ENCODE measurements at regions not wholly inside any gene's neighbourhood (a gene's known extent, or its start where the extent isn't known, plus 50 kb on each side); places are given as distances from the start of the nearest gene placed in this dataset.

GRCh38 chr12:5206401-5207175 lies 162.9 kb downstream of the KCNA5 start:
- Histone ChIP-seq H3K79me2 (ENCODE audit: low read depth) (no peaks in the 10 kb centered on the region), H3K9me3 (ENCODE audit: low read depth) (no peaks in the 10 kb centered on the region), H3K27ac (no peak overlapping the region), H3K4me3 (no peak overlapping the region), H3K27me3 (no peaks in the 10 kb centered on the region), H3K4me2 (no peak overlapping the region), H2AFZ (replicated peaks) (no peak overlapping the region), H3K36me3 (no peaks in the 10 kb centered on the region), H4K20me1 (ENCODE audit: low read depth) (no peaks in the 10 kb centered on the region), H3K4me1 (peaks cover 42% of the 10 kb centered on the region), H3K9ac (no peak overlapping the region), H3F3A (ENCODE audit: low read depth) (peaks cover 24% of the 10 kb centered on the region)
- Mint-ChIP-seq H3K27ac (no peak overlapping the region), H3K4me1 (peaks cover 39% of the 10 kb centered on the region), H3K4me3 (no peak overlapping the region), H3K27me3 (ENCODE audit: insufficient read depth, low read depth) (peaks cover 7% of the 10 kb centered on the region), H3K9me3 (peaks cover 5% of the 10 kb centered on the region), H3K36me3 (peaks cover 5% of the 10 kb centered on the region)
- DNase-seq (ENCODE audit: low spot score) = no peak
- no peak for TF ChIP-seq EZH2 (IDR thresholded peaks at IDR 0.05)

- peaks cover 13% of the 10 kb centered on the region for H3K4me1 ChIP-seq
- DNase-seq (ENCODE audit: low spot score) = no peak
- peaks cover 3% of the 10 kb centered on the region for H3F3A ChIP-seq (ENCODE audit: low read depth)
- Mint-ChIP-seq H3K27me3 (ENCODE audit: insufficient read depth, low read depth) (peaks cover 4% of the 10 kb centered on the region), H3K36me3 (peaks cover 3% of the 10 kb centered on the region), H3K4me3 (no peak overlapping the region), H3K27ac (no peak overlapping the region), H3K4me1 (peaks cover 12% of the 10 kb centered on the region), H3K9me3 (peaks cover 8% of the 10 kb centered on the region)
- H4K20me1 ChIP-seq (ENCODE audit: low read depth) = no peaks in the 10 kb centered on the region
- peaks cover 17% of the 10 kb centered on the region for H3K27me3 ChIP-seq
- H3K9me3 ChIP-seq (ENCODE audit: low read depth) = no peaks in the 10 kb centered on the region
- no peak overlapping the region for H3K4me2 ChIP-seq
- TF ChIP-seq EZH2phosphoT487 (IDR thresholded peaks at IDR 0.05) (no peak), EZH2 (IDR thresholded peaks at IDR 0.05) (no peak)
- TF ChIP-seq, protein P1, sequence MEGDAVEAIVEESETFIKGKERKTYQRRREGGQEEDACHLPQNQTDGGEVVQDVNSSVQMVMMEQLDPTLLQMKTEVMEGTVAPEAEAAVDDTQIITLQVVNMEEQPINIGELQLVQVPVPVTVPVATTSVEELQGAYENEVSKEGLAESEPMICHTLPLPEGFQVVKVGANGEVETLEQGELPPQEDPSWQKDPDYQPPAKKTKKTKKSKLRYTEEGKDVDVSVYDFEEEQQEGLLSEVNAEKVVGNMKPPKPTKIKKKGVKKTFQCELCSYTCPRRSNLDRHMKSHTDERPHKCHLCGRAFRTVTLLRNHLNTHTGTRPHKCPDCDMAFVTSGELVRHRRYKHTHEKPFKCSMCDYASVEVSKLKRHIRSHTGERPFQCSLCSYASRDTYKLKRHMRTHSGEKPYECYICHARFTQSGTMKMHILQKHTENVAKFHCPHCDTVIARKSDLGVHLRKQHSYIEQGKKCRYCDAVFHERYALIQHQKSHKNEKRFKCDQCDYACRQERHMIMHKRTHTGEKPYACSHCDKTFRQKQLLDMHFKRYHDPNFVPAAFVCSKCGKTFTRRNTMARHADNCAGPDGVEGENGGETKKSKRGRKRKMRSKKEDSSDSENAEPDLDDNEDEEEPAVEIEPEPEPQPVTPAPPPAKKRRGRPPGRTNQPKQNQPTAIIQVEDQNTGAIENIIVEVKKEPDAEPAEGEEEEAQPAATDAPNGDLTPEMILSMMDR (IDR thresholded peaks at IDR 0.05) = no peak
- no peak overlapping the region for H2AFZ ChIP-seq (replicated peaks)
- no peaks in the 10 kb centered on the region for H3K79me2 ChIP-seq (ENCODE audit: low read depth)
- H3K36me3 ChIP-seq = no peaks in the 10 kb centered on the region
- no peak overlapping the region for H3K4me3 ChIP-seq
- H3K27ac ChIP-seq = no peak overlapping the region
- H3K9ac ChIP-seq = no peak overlapping the region
Measured at GRCh38 chr12:5210179-5210922, 166.7 kb downstream of the KCNA5 start.

GRCh38 chr12:5210923-5211290 lies 167.2 kb downstream of the KCNA5 start:
- no peaks in the 10 kb centered on the region for H3K9me3 ChIP-seq (ENCODE audit: low read depth)
- TF ChIP-seq EZH2phosphoT487 (IDR thresholded peaks at IDR 0.05) (no peak), EZH2 (IDR thresholded peaks at IDR 0.05) (no peak)
- TF ChIP-seq, protein P1 (IDR thresholded peaks at IDR 0.05) = no peak
- no peaks in the 10 kb centered on the region for H4K20me1 ChIP-seq (ENCODE audit: low read depth)
- DNase-seq (ENCODE audit: low spot score) = no peak
- H3K36me3 ChIP-seq = no peaks in the 10 kb centered on the region
- H3K4me2 ChIP-seq = no peak overlapping the region
- no peak overlapping the region for H3K27ac ChIP-seq
- Mint-ChIP-seq H3K27me3 (ENCODE audit: insufficient read depth, low read depth) (peaks cover 4% of the 10 kb centered on the region), H3K4me3 (no peak overlapping the region), H3K36me3 (no peaks in the 10 kb centered on the region), H3K4me1 (peaks cover 10% of the 10 kb centered on the region), H3K27ac (no peak overlapping the region), H3K9me3 (peaks cover 5% of the 10 kb centered on the region)
- H3K27me3 ChIP-seq = peaks cover 20% of the 10 kb centered on the region
- H3K4me3 ChIP-seq = no peak overlapping the region
- no peaks in the 10 kb centered on the region for H3K79me2 ChIP-seq (ENCODE audit: low read depth)
- no peak overlapping the region for H3K9ac ChIP-seq
- H2AFZ ChIP-seq (replicated peaks) = no peak overlapping the region
- no peaks in the 10 kb centered on the region for H3F3A ChIP-seq (ENCODE audit: low read depth)
- H3K4me1 ChIP-seq = peaks cover 9% of the 10 kb centered on the region

- Histone ChIP-seq H3K36me3 (no peaks in the 10 kb centered on the region), H3K27me3 (peaks cover 42% of the 10 kb centered on the region), H3K9me3 (ENCODE audit: low read depth) (no peaks in the 10 kb centered on the region), H4K20me1 (ENCODE audit: low read depth) (no peaks in the 10 kb centered on the region), H3K4me3 (no peak overlapping the region), H3K79me2 (ENCODE audit: low read depth) (no peaks in the 10 kb centered on the region), H2AFZ (replicated peaks) (no peak overlapping the region), H3F3A (ENCODE audit: low read depth) (no peaks in the 10 kb centered on the region), H3K9ac (no peak overlapping the region), H3K4me2 (no peak overlapping the region), H3K27ac (no peak overlapping the region), H3K4me1 (no peaks in the 10 kb centered on the region)
- DNase-seq (ENCODE audit: low spot score) = no peak
- Mint-ChIP-seq H3K27me3 (ENCODE audit: insufficient read depth, low read depth) (peaks cover 10% of the 10 kb centered on the region), H3K36me3 (no peaks in the 10 kb centered on the region), H3K27ac (no peak overlapping the region), H3K4me1 (peaks cover 6% of the 10 kb centered on the region), H3K4me3 (no peak overlapping the region), H3K9me3 (peaks cover 5% of the 10 kb centered on the region)
- TF ChIP-seq, protein P1 (IDR thresholded peaks at IDR 0.05) = no peak
- no peak for TF ChIP-seq EZH2 (IDR thresholded peaks at IDR 0.05)
- no peak for TF ChIP-seq EZH2phosphoT487 (IDR thresholded peaks at IDR 0.05)
Measured at GRCh38 chr12:5213336-5213735, 169.7 kb downstream of the KCNA5 start.
